NCI-H146 (cell line): ENCODE measurements at regions not wholly inside any gene's neighbourhood (a gene's known extent, or its start where the extent isn't known, plus 50 kb on each side); places are given as distances from the start of the nearest gene placed in this dataset.
A peak's percentile ranks its signal among the peaks of the same experiment; 100 is the strongest.
"Not testable (repeated sequence)": the region's sequence is repeated elsewhere in the genome, so short reads cannot be mapped to it uniquely, and the experiment has no call there.

Experiments used
- DNase-seq: peaks from one replicate; lab custom pipeline; 2025; lab: John Stamatoyannopoulos, UW

- DNase-seq = no peak
Observed at GRCh38 chr6:53446151-53446550, 97.4 kb upstream of the ELOVL5 start.

GRCh38 chr6:53441761-53442160, 93.0 kb upstream of the ELOVL5 start:
- no peak for DNase-seq

GRCh38 chr6:53441035-53441493, 92.3 kb upstream of the ELOVL5 start:
- DNase-seq = no peak

GRCh38 chr6:53440336-53440945, 91.7 kb upstream of the ELOVL5 start:
- DNase-seq = no peak

GRCh38 chr6:53439556-53439955, 90.8 kb upstream of the ELOVL5 start:
- DNase-seq = no peak

GRCh38 chr6:53437557-53438202, 88.9 kb upstream of the ELOVL5 start:
- DNase-seq = peak; percentile 71

GRCh38 chr6:53436526-53437303, 88.0 kb upstream of the ELOVL5 start:
- DNase-seq = no peak

- no peak for DNase-seq
Observed at GRCh38 chr6:53433951-53434285, 85.2 kb upstream of the ELOVL5 start.

GRCh38 chr6:53433261-53433950, 84.7 kb upstream of the ELOVL5 start:
- peak; percentile 32 for DNase-seq

- DNase-seq = peak; percentile 92
Observed at GRCh38 chr6:53432318-53433161, 83.8 kb upstream of the ELOVL5 start.

- DNase-seq = peak; percentile 20
Observed at GRCh38 chr6:53431704-53432103, 83.0 kb upstream of the ELOVL5 start.

GRCh38 chr6:53429401-53429800, 80.7 kb upstream of the ELOVL5 start:
- no peak for DNase-seq

- no peak for DNase-seq
Observed at GRCh38 chr6:53428886-53429285, 80.1 kb upstream of the ELOVL5 start.

- DNase-seq = no peak
Observed at GRCh38 chr6:53426667-53427270, 78.0 kb upstream of the ELOVL5 start.

GRCh38 chr6:53426117-53426516, 77.4 kb upstream of the ELOVL5 start:
- DNase-seq = no peak

GRCh38 chr6:53424976-53425718, 76.4 kb upstream of the ELOVL5 start:
- DNase-seq = no peak

- peak; percentile 6 for DNase-seq
Observed at GRCh38 chr6:53424300-53424699, 75.5 kb upstream of the ELOVL5 start.

GRCh38 chr6:53423560-53423959, 74.8 kb upstream of the ELOVL5 start:
- not testable (repeated sequence) for DNase-seq

- DNase-seq = no peak
Observed at GRCh38 chr6:53419026-53419425, 70.3 kb upstream of the ELOVL5 start.

GRCh38 chr6:53418288-53418687, 69.5 kb upstream of the ELOVL5 start:
- no peak for DNase-seq

GRCh38 chr6:53417141-53417540, 68.4 kb upstream of the ELOVL5 start:
- DNase-seq = no peak
